Renal cortical epithelial cell (primary cell): ENCODE measurements at regions not wholly inside any gene's neighbourhood (a gene's known extent, or its start where the extent isn't known, plus 50 kb on each side); places are given as distances from the start of the nearest gene placed in this dataset.

ENCODE experiments used
- DNase-seq: peaks from one replicate; pipeline ENCODE4 v3.0.0-alpha.2; 2011; ENCODE audit warnings: low read depth

- DNase-seq: no peak
These were observed 171.6 kb upstream of the PIEZO2 start for GRCh38 chr18:11320986-11321385.

GRCh38 chr18:11316546-11316945 lies 167.2 kb upstream of the PIEZO2 start:
- DNase-seq: no peak

- DNase-seq: peak; percentile 27
These were observed 161.2 kb upstream of the PIEZO2 start for GRCh38 chr18:11310476-11311086.

GRCh38 chr18:11309172-11309571 lies 159.8 kb upstream of the PIEZO2 start:
- DNase-seq: no peak

GRCh38 chr18:11308499-11308898 lies 159.1 kb upstream of the PIEZO2 start:
- no peak for DNase-seq

GRCh38 chr18:11307716-11308115 lies 158.3 kb upstream of the PIEZO2 start:
- DNase-seq: no peak

GRCh38 chr18:11305507-11305906 lies 156.1 kb upstream of the PIEZO2 start:
- no peak for DNase-seq

GRCh38 chr18:11304928-11305327 lies 155.6 kb upstream of the PIEZO2 start:
- DNase-seq: no peak

GRCh38 chr18:11296946-11297345 lies 147.6 kb upstream of the PIEZO2 start:
- DNase-seq: no peak

- DNase-seq: no peak
These were observed 144.4 kb upstream of the PIEZO2 start for GRCh38 chr18:11293794-11294193.

GRCh38 chr18:11290786-11291185 lies 141.4 kb upstream of the PIEZO2 start:
- DNase-seq: no peak

- DNase-seq: no peak
These were observed 139.9 kb upstream of the PIEZO2 start for GRCh38 chr18:11289248-11289647.

- no peak for DNase-seq
These were observed 139.0 kb upstream of the PIEZO2 start for GRCh38 chr18:11288401-11288800.

- DNase-seq: no peak
These were observed 137.1 kb upstream of the PIEZO2 start for GRCh38 chr18:11286431-11286830.

- DNase-seq: no peak
These were observed 135.4 kb upstream of the PIEZO2 start for GRCh38 chr18:11284811-11285210.

GRCh38 chr18:11284349-11284748 lies 135.0 kb upstream of the PIEZO2 start:
- no peak for DNase-seq

- DNase-seq: no peak
These were observed 134.3 kb upstream of the PIEZO2 start for GRCh38 chr18:11283479-11284161.

GRCh38 chr18:11279461-11279860 lies 130.1 kb upstream of the PIEZO2 start:
- peak; percentile 65 for DNase-seq

GRCh38 chr18:11276678-11277077 lies 127.3 kb upstream of the PIEZO2 start:
- no peak for DNase-seq

GRCh38 chr18:11274144-11274794 lies 124.9 kb upstream of the PIEZO2 start:
- no peak for DNase-seq

- no peak for DNase-seq
These were observed 123.1 kb upstream of the PIEZO2 start for GRCh38 chr18:11272516-11272915.

GRCh38 chr18:11271954-11272353 lies 122.6 kb upstream of the PIEZO2 start:
- DNase-seq: no peak

GRCh38 chr18:11269257-11269656 lies 119.9 kb upstream of the PIEZO2 start:
- DNase-seq: peak; percentile 9
